Skeletal muscle tissue (tissue), 3 donors: ENCODE measurements at regions not wholly inside any gene's neighbourhood (a gene's known extent, or its start where the extent isn't known, plus 50 kb on each side); places are given as distances from the start of the nearest gene placed in this dataset.
A peak's percentile ranks its signal among the peaks of the same experiment; 100 is the strongest.

Experiments used
- H3K27ac ChIP-seq: one replicate; pipeline ENCODE4 v1.7.0; 2013; ENCODE audit warnings: mild to moderate bottlenecking, low read depth, low read length, inconsistent platforms
- H3K27me3 ChIP-seq, 3 donors: one replicate each; pipeline ENCODE4 v1.7.0; 2013; ENCODE audit warnings: low read length in 3 of 3; ENCODE audit not compliant: control insufficient read depth in 3 of 3, insufficient read depth in 3 of 3
- H3K36me3 ChIP-seq, 3 donors: one replicate each; pipeline ENCODE4 v1.7.0; 2013; ENCODE audit warnings: low read length in 3 of 3; ENCODE audit not compliant: control insufficient read depth in 3 of 3, insufficient read depth in 3 of 3
- H3K4me1 ChIP-seq, 3 donors: one replicate each; pipeline ENCODE4 v1.7.0; 2013; ENCODE audit warnings: low read length in 3 of 3, mild to moderate bottlenecking in 3 of 3; ENCODE audit not compliant: control insufficient read depth in 3 of 3, insufficient read depth in 3 of 3
- H3K4me3 ChIP-seq, 3 donors: one replicate each; pipeline ENCODE4 v1.7.0; 2013; ENCODE audit warnings: low read length in 3 of 3
- H3K9ac ChIP-seq, 3 donors: one replicate each; pipeline ENCODE4 v1.7.0; 2013; ENCODE audit warnings: low read length in 3 of 3, mild to moderate bottlenecking in 3 of 3, moderate library complexity in 2 of 3, low read depth in 1 of 3
- H3K9me3 ChIP-seq, 3 donors: one replicate each; pipeline ENCODE4 v1.7.0; 2013; ENCODE audit warnings: low read length in 3 of 3; ENCODE audit not compliant: control insufficient read depth in 3 of 3
- donor health status: Osteomylitis.

GRCh38 chr5:67815455-67816391, 399.8 kb upstream of the PIK3R1 start:
- H3K27ac ChIP-seq = no peak overlapping the region
- no peak overlapping the region for H3K9ac ChIP-seq
- no peaks in the 10 kb centered on the region for H3K36me3 ChIP-seq

GRCh38 chr5:67814569-67815311, 400.8 kb upstream of the PIK3R1 start:
- Histone ChIP-seq H3K4me3 (no peak overlapping the region), H3K4me1 (peaks cover 5 to 10% (median 9%) of the 10 kb centered on the region in 3 donors), H3K27ac (no peak overlapping the region), H3K9ac (no peak overlapping the region), H3K36me3 (no peaks in the 10 kb centered on the region), H3K9me3 (no peaks in the 10 kb centered on the region), H3K27me3 (no peaks in the 10 kb centered on the region)

More at GRCh38 chr5:67815455-67816391, 399.8 kb upstream of the PIK3R1 start:
- Histone ChIP-seq H3K4me1 (peaks cover 5 to 9% (median 9%) of the 10 kb centered on the region in 3 donors), H3K9me3 (no peaks in the 10 kb centered on the region), H3K27me3 (no peaks in the 10 kb centered on the region), H3K4me3 (no peak overlapping the region)

- Histone ChIP-seq H3K4me3 (no peak overlapping the region), H3K36me3 (no peaks in the 10 kb centered on the region), H3K9ac (no peak overlapping the region), H3K4me1 (peaks cover 5 to 14% (median 12%) of the 10 kb centered on the region in 3 donors), H3K9me3 (no peaks in the 10 kb centered on the region), H3K27ac (no peak overlapping the region), H3K27me3 (no peaks in the 10 kb centered on the region)
These were observed 401.5 kb upstream of the PIK3R1 start for GRCh38 chr5:67813877-67814539.

GRCh38 chr5:67809589-67809988, 406.0 kb upstream of the PIK3R1 start:
- peaks cover 10 to 26% (median 24%) of the 10 kb centered on the region in 3 donors for H3K4me1 ChIP-seq
- no peaks in the 10 kb centered on the region for H3K9me3 ChIP-seq
- no peak overlapping the region for H3K27ac ChIP-seq
- no peak overlapping the region for H3K4me3 ChIP-seq
- H3K36me3 ChIP-seq = no peaks in the 10 kb centered on the region
- no peak overlapping the region for H3K9ac ChIP-seq
- H3K27me3 ChIP-seq = no peaks in the 10 kb centered on the region

- no peak overlapping the region for H3K4me3 ChIP-seq
- H3K9ac ChIP-seq = no peak overlapping the region
- no peaks in the 10 kb centered on the region for H3K9me3 ChIP-seq
- H3K36me3 ChIP-seq = no peaks in the 10 kb centered on the region
- no peaks in the 10 kb centered on the region for H3K27me3 ChIP-seq
- peaks cover 10 to 26% (median 24%) of the 10 kb centered on the region in 3 donors for H3K4me1 ChIP-seq
- H3K27ac ChIP-seq = peak overlapping the region; percentile 83
These were observed 407.2 kb upstream of the PIK3R1 start for GRCh38 chr5:67808340-67808739.

- Histone ChIP-seq H3K4me3 (peak overlapping the region in 1 of 3 donors; percentile 0), H3K27me3 (no peaks in the 10 kb centered on the region), H3K9ac (peak overlapping the region in 1 of 3 donors; percentile 4), H3K36me3 (no peaks in the 10 kb centered on the region), H3K4me1 (peaks cover 10 to 26% (median 24%) of the 10 kb centered on the region in 3 donors), H3K9me3 (no peaks in the 10 kb centered on the region), H3K27ac (peak overlapping the region; percentile 83)
These were observed 408.1 kb upstream of the PIK3R1 start for GRCh38 chr5:67807439-67807888.

GRCh38 chr5:67806654-67807438, 408.7 kb upstream of the PIK3R1 start:
- Histone ChIP-seq H3K36me3 (no peaks in the 10 kb centered on the region), H3K27me3 (no peaks in the 10 kb centered on the region), H3K9me3 (no peaks in the 10 kb centered on the region), H3K4me3 (peak overlapping the region in 1 of 3 donors; percentile 0), H3K9ac (no peak overlapping the region), H3K27ac (peak overlapping the region; percentile 83), H3K4me1 (peaks cover 10 to 26% (median 24%) of the 10 kb centered on the region in 3 donors)

- H3K4me1 ChIP-seq = peaks cover 10 to 26% (median 24%) of the 10 kb centered on the region in 3 donors
- no peaks in the 10 kb centered on the region for H3K27me3 ChIP-seq
- no peak overlapping the region for H3K27ac ChIP-seq
- no peaks in the 10 kb centered on the region for H3K36me3 ChIP-seq
- no peak overlapping the region for H3K9ac ChIP-seq
- no peaks in the 10 kb centered on the region for H3K9me3 ChIP-seq
- H3K4me3 ChIP-seq = no peak overlapping the region
These were observed 409.7 kb upstream of the PIK3R1 start for GRCh38 chr5:67805666-67806348.

GRCh38 chr5:67802766-67803165, 412.8 kb upstream of the PIK3R1 start:
- H3K27ac ChIP-seq = no peak overlapping the region
- H3K27me3 ChIP-seq = no peaks in the 10 kb centered on the region

More at GRCh38 chr5:67802766-67803165, 412.8 kb upstream of the PIK3R1 start:
- H3K4me1 ChIP-seq = peaks cover 11 to 17% (median 13%) of the 10 kb centered on the region in 3 donors
- no peaks in the 10 kb centered on the region for H3K9me3 ChIP-seq
- no peaks in the 10 kb centered on the region for H3K36me3 ChIP-seq
- no peak overlapping the region for H3K9ac ChIP-seq
- no peak overlapping the region for H3K4me3 ChIP-seq
